GM12891 (cell line): ENCODE measurements at regions not wholly inside any gene's neighbourhood (a gene's known extent, or its start where the extent isn't known, plus 50 kb on each side); places are given as distances from the start of the nearest gene placed in this dataset.

ENCODE experiments used
- PAX5 ChIP-seq: IDR thresholded peaks from 2 replicates; pipeline ENCODE4 v1.6.1; 2011; ENCODE audit warnings: low read length, moderate library complexity, mild to moderate bottlenecking; ENCODE audit not compliant: insufficient read depth, severe bottlenecking
- POLR2A ChIP-seq: IDR thresholded peaks from 2 replicates; pipeline ENCODE4 v1.6.1; 2011; ENCODE audit warnings: low read depth, low read length, control low read depth
- POLR2AphosphoS5 ChIP-seq: IDR thresholded peaks from 2 replicates; pipeline ENCODE4 v1.6.1; 2011; ENCODE audit warnings: low read depth, low read length, control low read depth
- TAF1 ChIP-seq: IDR thresholded peaks from 2 replicates; pipeline ENCODE4 v1.6.1; 2011; ENCODE audit warnings: low read depth, low read length, control low read depth

DNA sequence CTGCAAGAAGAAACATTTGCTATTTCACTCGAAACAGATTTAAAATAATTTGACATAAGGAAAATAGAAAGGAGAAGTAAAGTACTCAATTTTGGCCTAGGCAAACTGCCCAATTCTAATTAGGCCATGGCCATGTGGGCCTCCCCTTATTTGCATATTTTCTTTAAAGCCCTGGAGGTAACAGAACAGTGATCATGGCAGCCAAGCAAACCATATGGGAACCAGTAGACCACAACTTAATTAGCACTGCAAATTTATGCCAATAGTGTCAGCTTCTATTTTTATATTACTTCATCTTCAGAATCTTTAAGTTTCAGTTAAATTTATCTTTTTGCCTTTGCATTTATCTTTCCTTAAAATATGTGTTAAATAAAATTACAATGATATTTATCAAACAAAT, 63.3 kb upstream of the THSD7A start:
- TF ChIP-seq POLR2AphosphoS5 (no peak), POLR2A (no peak), TAF1 (no peak), PAX5 (no peak)
